MM.1S (cell line): ENCODE measurements at regions not wholly inside any gene's neighbourhood (a gene's known extent, or its start where the extent isn't known, plus 50 kb on each side); places are given as distances from the start of the nearest gene placed in this dataset.

ENCODE experiments used
- DNase-seq: peaks from one replicate; pipeline ENCODE4 v3.0.0-alpha.2; 2015
- H2AFZ ChIP-seq: fragments of 300-600 bp; sonication (generic); 2 replicates; pipeline ENCODE4 v1.6.0; 2016; ENCODE audit warnings: antibody characterized with exemption, low read length
- H3F3A ChIP-seq: fragments of 300-600 bp; sonication (generic); 2 replicates; pipeline ENCODE4 v1.6.1; 2016; ENCODE audit warnings: mild to moderate bottlenecking, antibody characterized with exemption, low read length, moderate library complexity, mixed read lengths; ENCODE audit not compliant: insufficient read depth
- H3K27ac ChIP-seq: fragments of 300-600 bp; sonication (generic); 2 replicates; pipeline ENCODE4 v1.5.1; 2016; ENCODE audit warnings: mild to moderate bottlenecking, low read length
- H3K27me3 ChIP-seq: fragments of 300-600 bp; sonication (generic); replicated peaks from 2 replicates; pipeline ENCODE4 v1.6.0; 2016; ENCODE audit warnings: low read length; ENCODE audit not compliant: insufficient read depth
- H3K36me3 ChIP-seq: fragments of 300-600 bp; sonication (generic); replicated peaks from 2 replicates; pipeline ENCODE4 v1.6.1; 2016; ENCODE audit warnings: mild to moderate bottlenecking, low read length, mixed read lengths; ENCODE audit not compliant: insufficient read depth
- H3K4me1 ChIP-seq: fragments of 300-600 bp; sonication (generic); 2 replicates; pipeline ENCODE4 v1.6.1; 2016; ENCODE audit warnings: low read length, mixed read lengths
- H3K4me2 ChIP-seq: fragments of 300-600 bp; sonication (generic); 2 replicates; pipeline ENCODE4 v1.6.0; 2016; ENCODE audit warnings: low read depth, low read length
- H3K4me3 ChIP-seq: fragments of 300-600 bp; sonication (generic); 2 replicates; pipeline ENCODE4 v1.5.1; 2016; ENCODE audit warnings: low read length, mixed read lengths
- H3K79me2 ChIP-seq: fragments of 300-600 bp; sonication (generic); 2 replicates; pipeline ENCODE4 v1.6.1; 2016; ENCODE audit warnings: mixed run types, low read length, mixed read lengths
- H3K9ac ChIP-seq: fragments of 300-600 bp; sonication (generic); 2 replicates; pipeline ENCODE4 v1.6.1; 2016; ENCODE audit warnings: low read length, mixed read lengths
- H3K9me2 ChIP-seq: fragments of 300-600 bp; sonication (generic); replicated peaks from 2 replicates; pipeline ENCODE4 v1.6.1; 2016; ENCODE audit warnings: mild to moderate bottlenecking, low read length, mixed read lengths; ENCODE audit not compliant: insufficient read depth
- H3K9me3 ChIP-seq: fragments of 300-600 bp; sonication (generic); replicated peaks from 2 replicates; pipeline ENCODE4 v1.6.1; 2016; ENCODE audit warnings: mild to moderate bottlenecking, low read length, mixed read lengths; ENCODE audit not compliant: insufficient read depth
- H4K20me1 ChIP-seq: fragments of 300-600 bp; sonication (generic); 2 replicates; pipeline ENCODE4 v1.6.1; 2016; ENCODE audit warnings: mild to moderate bottlenecking, low read length, moderate library complexity, mixed read lengths; ENCODE audit not compliant: insufficient read depth
- CTCF ChIP-seq: fragments of 300-600 bp; sonication (generic); IDR thresholded peaks from 2 replicates; pipeline ENCODE4 v1.5.1; 2016; ENCODE audit warnings: antibody characterized with exemption, low read length, mixed read lengths
- EZH2 ChIP-seq: fragments of 300-600 bp; sonication (generic); optimal IDR thresholded peaks from 2 replicates; pipeline ENCODE3; 2017; ENCODE audit warnings: low read depth, mild to moderate bottlenecking, antibody characterized with exemption, low read length, mixed read lengths
- EZH2phosphoT487 ChIP-seq: fragments of 300-600 bp; sonication (generic); IDR thresholded peaks from 2 replicates; pipeline ENCODE4 v1.6.1; 2018; ENCODE audit warnings: antibody characterized with exemption, low read length

- H4K20me1 ChIP-seq, result no peaks in the 10 kb centered on the region
- no peak overlapping the region for H3K27ac ChIP-seq
- no peaks in the 10 kb centered on the region for H3K9me3 ChIP-seq
- no peak overlapping the region for H2AFZ ChIP-seq
- no peaks in the 10 kb centered on the region for H3K36me3 ChIP-seq
- H3F3A ChIP-seq, result no peaks in the 10 kb centered on the region
- H3K4me2 ChIP-seq, result no peak overlapping the region
- H3K9ac ChIP-seq, result no peak overlapping the region
- no peaks in the 10 kb centered on the region for H3K27me3 ChIP-seq
- H3K9me2 ChIP-seq, result no peaks in the 10 kb centered on the region
- DNase-seq, result no peak
- H3K4me1 ChIP-seq, result no peaks in the 10 kb centered on the region
- no peaks in the 10 kb centered on the region for H3K79me2 ChIP-seq
- no peak for TF ChIP-seq EZH2
- TF ChIP-seq EZH2phosphoT487, result no peak
- TF ChIP-seq CTCF, result no peak
- H3K4me3 ChIP-seq, result no peak overlapping the region
Observed at GRCh38 chr5:31054453-31054852, 139.0 kb upstream of the CDH6 start.

- Histone ChIP-seq H3K36me3 (no peaks in the 10 kb centered on the region), H3K79me2 (no peaks in the 10 kb centered on the region), H3F3A (no peaks in the 10 kb centered on the region), H3K4me2 (no peak overlapping the region), H3K9me2 (no peaks in the 10 kb centered on the region), H3K27me3 (no peaks in the 10 kb centered on the region), H4K20me1 (no peaks in the 10 kb centered on the region), H3K4me1 (no peaks in the 10 kb centered on the region), H2AFZ (no peak overlapping the region), H3K4me3 (no peak overlapping the region), H3K9me3 (no peaks in the 10 kb centered on the region), H3K27ac (no peak overlapping the region), H3K9ac (no peak overlapping the region)
- TF ChIP-seq CTCF, result no peak
- TF ChIP-seq EZH2phosphoT487, result no peak
- no peak for TF ChIP-seq EZH2
- no peak for DNase-seq
Observed at GRCh38 chr5:31052937-31053658, 140.4 kb upstream of the CDH6 start.

GRCh38 chr5:31051316-31051715 is 142.2 kb upstream of the CDH6 start:
- H3K79me2 ChIP-seq, result no peaks in the 10 kb centered on the region
- no peaks in the 10 kb centered on the region for H3F3A ChIP-seq
- no peaks in the 10 kb centered on the region for H4K20me1 ChIP-seq

More at GRCh38 chr5:31051316-31051715, 142.2 kb upstream of the CDH6 start:
- no peaks in the 10 kb centered on the region for H3K4me1 ChIP-seq
- no peak for DNase-seq
- H3K4me3 ChIP-seq, result no peak overlapping the region
- H3K36me3 ChIP-seq, result no peaks in the 10 kb centered on the region
- H3K4me2 ChIP-seq, result no peak overlapping the region
- no peak overlapping the region for H2AFZ ChIP-seq
- no peak overlapping the region for H3K9ac ChIP-seq
- TF ChIP-seq CTCF (no peak), EZH2 (no peak)
- no peaks in the 10 kb centered on the region for H3K9me2 ChIP-seq
- no peak overlapping the region for H3K27ac ChIP-seq
- H3K27me3 ChIP-seq, result no peaks in the 10 kb centered on the region
- no peaks in the 10 kb centered on the region for H3K9me3 ChIP-seq
